HG02642 (cell line): ENCODE measurements at regions not wholly inside any gene's neighbourhood (a gene's known extent, or its start where the extent isn't known, plus 50 kb on each side); places are given as distances from the start of the nearest gene placed in this dataset.
"Not testable (repeated sequence)": the region's sequence is repeated elsewhere in the genome, so short reads cannot be mapped to it uniquely, and the experiment has no call there.

ENCODE experiments used
- ATAC-seq: cut with Tn5 transposase; IDR thresholded peaks from one replicate; pipeline ENCODE4 v1.9.1; 2021; ENCODE audit warnings: mild to moderate bottlenecking; ENCODE audit not compliant: unreplicated experiment, poor library complexity

- ATAC-seq, result no peak
Measured at GRCh38 chr11:33532720-33533385, 167.8 kb downstream of the C11orf91 start.

GRCh38 chr11:33532257-33532656 is 168.4 kb downstream of the C11orf91 start:
- no peak for ATAC-seq

DNA sequence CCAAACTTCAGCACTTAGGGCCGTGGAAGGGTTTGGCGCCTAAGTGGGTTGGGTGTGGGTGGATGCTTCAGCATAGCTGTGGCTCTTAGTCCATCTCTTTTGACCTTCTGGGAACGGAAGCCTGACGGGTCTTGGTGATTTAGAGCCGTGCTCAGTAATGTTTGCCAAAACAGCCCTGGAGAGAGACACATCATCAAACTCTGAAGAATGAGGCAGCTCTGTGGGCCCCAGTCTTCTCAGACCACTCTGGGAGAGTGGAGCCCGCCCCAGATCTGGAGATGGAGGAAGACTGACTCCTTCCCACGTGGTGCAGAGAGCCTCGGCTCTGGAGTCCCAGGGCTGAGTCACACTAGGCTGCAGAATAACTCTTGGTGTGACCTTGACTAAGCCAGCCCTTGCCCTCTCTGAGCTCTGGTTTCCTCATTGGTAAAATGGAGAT is 168.9 kb downstream of the C11orf91 start:
- ATAC-seq, result no peak

DNA sequence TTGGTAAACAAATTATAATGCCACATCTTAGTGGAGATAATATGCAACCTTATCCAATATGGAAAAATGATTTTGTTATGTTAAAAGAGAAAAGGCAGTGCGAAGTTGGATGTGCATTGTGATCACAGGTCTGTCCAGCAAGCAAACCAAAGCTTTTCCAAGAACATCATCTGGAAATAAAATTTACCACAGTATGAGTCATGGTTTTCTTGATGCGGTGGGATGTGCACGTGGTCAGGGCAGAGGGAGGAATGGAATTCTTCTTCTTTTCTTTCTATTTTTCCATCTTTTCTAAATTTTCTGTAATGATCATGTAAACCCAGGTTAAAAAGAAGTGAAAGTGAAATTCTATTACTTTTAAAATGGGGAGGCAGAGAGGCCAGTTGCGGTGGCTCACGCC is 169.8 kb downstream of the C11orf91 start:
- ATAC-seq, result no peak

- ATAC-seq, result no peak
Measured at GRCh38 chr11:33529461-33529860, 171.2 kb downstream of the C11orf91 start.

GRCh38 chr11:33527738-33528137 is 172.9 kb downstream of the C11orf91 start:
- not testable (repeated sequence) for ATAC-seq

DNA sequence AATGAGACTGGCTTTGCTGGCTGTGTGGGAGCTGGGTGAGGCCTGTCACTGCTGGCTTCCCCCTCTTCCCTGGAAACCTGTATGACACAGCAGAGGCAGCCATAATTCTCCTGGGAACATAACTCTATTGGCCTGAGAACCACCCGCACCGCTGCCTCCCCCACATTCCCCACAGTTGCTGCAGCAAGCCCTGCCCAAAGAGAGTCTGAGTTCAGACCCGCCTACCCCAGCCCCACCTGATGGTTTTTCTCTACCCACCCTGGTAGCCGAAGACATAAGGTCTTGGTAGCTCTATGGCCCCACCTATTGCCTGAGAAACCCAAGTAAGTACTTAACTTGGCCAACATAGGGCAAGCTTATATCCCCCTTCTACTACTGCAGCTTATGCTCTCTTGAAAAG is 174.8 kb downstream of the C11orf91 start:
- ATAC-seq, result no peak

DNA sequence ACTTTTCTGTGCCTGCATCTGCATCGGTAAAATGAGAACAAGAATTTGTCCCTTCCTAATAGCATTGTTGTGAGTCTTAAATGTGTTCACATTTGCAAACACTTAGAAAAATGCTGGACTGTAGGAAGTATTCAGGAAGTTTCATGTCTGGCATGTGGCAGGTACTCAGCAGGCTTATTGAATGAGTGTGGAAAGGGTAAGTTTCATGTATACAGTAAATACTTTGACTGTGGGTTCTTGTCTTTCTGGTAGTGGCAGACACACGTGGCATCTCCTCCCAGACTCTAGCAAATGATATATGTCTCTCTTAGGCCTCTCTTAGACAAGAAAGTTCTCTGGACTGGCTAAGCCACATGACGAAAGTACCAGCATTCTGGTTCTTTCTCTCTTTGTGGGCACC is 179.2 kb downstream of the C11orf91 start:
- no peak for ATAC-seq

- no peak for ATAC-seq
Measured at GRCh38 chr11:33520112-33520511, 180.5 kb downstream of the C11orf91 start.

GRCh38 chr11:33515347-33515746 is 185.3 kb downstream of the C11orf91 start:
- no peak for ATAC-seq

- ATAC-seq, result no peak
Measured at GRCh38 chr11:33514079-33514925, 186.3 kb downstream of the C11orf91 start.

DNA sequence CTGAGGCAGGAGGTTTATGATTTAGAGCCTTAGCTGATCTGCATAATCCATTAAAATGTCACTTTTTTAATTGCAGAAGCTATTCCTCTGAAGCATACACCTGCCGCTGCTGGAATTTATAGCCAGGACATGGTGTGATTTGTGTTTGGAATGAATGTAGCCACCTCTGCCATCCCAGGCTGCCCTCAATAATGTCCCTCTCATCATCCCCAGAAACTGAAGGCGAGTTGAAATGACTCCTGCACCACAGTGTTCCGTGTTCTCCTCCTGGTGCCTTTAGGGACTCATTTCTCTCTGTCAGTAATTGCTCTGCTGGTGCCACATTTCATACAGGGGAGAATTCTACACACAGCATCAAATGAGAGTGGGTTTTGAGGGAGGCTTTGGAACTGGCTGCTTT is 191.0 kb downstream of the C11orf91 start:
- no peak for ATAC-seq

DNA sequence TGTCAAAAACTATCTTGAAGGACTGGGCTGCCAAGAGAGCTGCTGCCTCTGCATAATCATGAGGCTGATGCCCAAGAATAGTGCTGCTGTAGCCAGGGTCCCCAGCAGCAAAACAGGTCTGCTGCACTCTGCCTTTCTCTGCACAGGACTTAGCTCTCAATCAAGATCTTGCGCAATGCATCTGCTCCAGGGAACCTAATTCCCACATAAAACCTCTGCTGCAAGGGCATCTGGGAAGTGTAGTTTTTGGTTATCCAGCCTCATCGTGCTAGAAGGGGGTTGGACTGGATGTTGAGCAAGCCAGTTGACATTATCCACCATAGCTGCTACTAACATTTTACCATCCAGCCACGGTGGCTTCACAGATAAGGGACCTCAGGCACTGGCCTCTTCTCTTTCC is 192.7 kb downstream of the C11orf91 start:
- ATAC-seq, result no peak

- no peak for ATAC-seq
Measured at GRCh38 chr11:33507356-33507755, 193.3 kb downstream of the C11orf91 start.

- ATAC-seq, result no peak
Measured at GRCh38 chr11:33505093-33505492, 195.5 kb downstream of the C11orf91 start.

GRCh38 chr11:33500861-33501479 is 199.7 kb downstream of the C11orf91 start:
- no peak for ATAC-seq

DNA sequence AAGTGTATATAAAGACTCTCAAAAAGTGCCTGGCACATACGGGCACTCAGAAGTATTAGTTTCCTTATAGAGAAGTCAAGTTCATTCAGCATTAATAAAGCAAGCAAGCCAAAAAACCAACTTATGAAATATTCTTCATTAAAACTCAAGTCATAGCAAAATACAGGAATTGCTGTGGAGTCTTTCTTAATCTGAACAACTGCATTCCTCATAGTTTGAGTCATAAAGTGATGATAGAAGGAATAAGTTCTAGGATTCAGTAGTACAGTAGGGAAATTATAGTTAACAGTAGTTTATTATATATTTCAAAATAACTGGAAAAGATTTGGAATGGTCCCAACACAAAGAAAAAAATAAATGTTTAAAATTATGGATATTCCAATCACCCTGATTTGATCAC is 200.3 kb downstream of the C11orf91 start:
- no peak for ATAC-seq

DNA sequence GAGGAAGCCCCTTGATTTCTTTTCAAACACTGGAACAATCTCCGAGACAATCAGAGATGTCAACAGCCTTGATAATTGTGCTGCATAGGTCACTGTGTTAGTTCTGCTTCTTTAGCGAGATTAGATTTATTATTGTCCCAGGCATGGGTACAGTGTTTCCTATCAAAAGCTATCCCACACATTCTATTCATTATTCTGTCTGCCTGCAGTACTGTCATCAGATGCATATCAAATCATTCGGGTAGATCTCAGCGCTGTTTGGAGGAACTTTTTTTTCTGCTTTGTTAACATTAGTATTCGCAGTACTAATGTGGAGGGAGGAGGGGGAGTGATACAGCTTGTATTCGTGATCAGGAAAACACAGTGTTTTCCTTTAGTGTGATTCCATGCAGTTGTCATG is 208.0 kb downstream of the C11orf91 start:
- ATAC-seq, result no peak

GRCh38 chr11:33490842-33491370 is 209.7 kb downstream of the C11orf91 start:
- no peak for ATAC-seq

- ATAC-seq, result no peak
Measured at GRCh38 chr11:33488971-33489370, 211.7 kb downstream of the C11orf91 start.

- ATAC-seq, result no peak
Measured at GRCh38 chr11:33480626-33481025, 220.0 kb downstream of the C11orf91 start.
